BJ (cell line): ENCODE measurements at regions not wholly inside any gene's neighbourhood (a gene's known extent, or its start where the extent isn't known, plus 50 kb on each side); places are given as distances from the start of the nearest gene placed in this dataset.

ENCODE experiments used
- CTCF ChIA-PET: fragments of 350-600 bp; formaldehyde crosslinking; extraction: SDS; loops from one replicate; lab custom pipeline; 2021; ENCODE audit warnings: antibody characterized with exemption, inconsistent platforms; lab: Yijun Ruan, JAX
- POLR2A ChIA-PET: fragments of 300-600 bp; sonication (Branson Sonifier 250); formaldehyde crosslinking; extraction: SDS; loops from one replicate; lab custom pipeline; 2021; ENCODE audit warnings: antibody characterized with exemption; lab: Charles Lee
- DNase-seq: peaks from one replicate; pipeline ENCODE4 v3.0.0-alpha.2; 2011; ENCODE audit warnings: low read depth
- H3K27me3 ChIP-seq: 2 replicates; pipeline ENCODE4 v1.6.0; 2011; ENCODE audit warnings: low read length; ENCODE audit not compliant: control insufficient read depth, insufficient read depth
- H3K36me3 ChIP-seq: 2 replicates; pipeline ENCODE4 v1.5.1; 2011; ENCODE audit warnings: low read length; ENCODE audit not compliant: control insufficient read depth, insufficient read depth
- H3K4me3 ChIP-seq: 2 replicates; pipeline ENCODE4 v1.5.1; 2011; ENCODE audit warnings: low read depth, mild to moderate bottlenecking, control low read depth, low read length
- CTCF ChIP-seq: IDR thresholded peaks from 2 replicates; pipeline ENCODE4 v1.5.1; 2011; ENCODE audit warnings: low read depth, mild to moderate bottlenecking, control low read depth, inconsistent platforms, low read length, moderate library complexity; ENCODE audit not compliant: insufficient read depth

DNA sequence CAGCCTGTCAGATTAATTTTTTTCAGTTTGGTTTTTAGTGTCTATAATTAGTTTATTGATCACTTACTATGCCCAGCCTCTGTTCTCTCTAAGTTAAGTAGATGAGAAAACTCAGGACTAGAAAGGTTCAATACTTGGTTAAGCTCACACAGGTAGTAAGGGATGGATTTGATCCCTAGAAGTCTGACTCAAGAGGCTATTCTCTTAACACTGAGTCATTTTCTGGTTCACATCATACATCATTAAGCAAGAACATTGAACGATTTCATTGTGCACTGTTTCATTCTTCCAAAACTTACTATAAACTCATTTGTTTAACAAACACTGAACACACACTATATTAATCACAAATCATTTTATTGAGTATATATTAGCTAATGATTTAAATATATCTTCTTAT lies 54.1 kb upstream of the SLC38A11 start:
- Histone ChIP-seq H3K27me3 (no peaks in the 10 kb centered on the region), H3K36me3 (no peaks in the 10 kb centered on the region), H3K4me3 (no peak overlapping the region)
- no peak for DNase-seq
- POLR2A ChIA-PET = no interaction called here
- CTCF ChIA-PET = no interaction called here
- no peak for TF ChIP-seq CTCF

DNA sequence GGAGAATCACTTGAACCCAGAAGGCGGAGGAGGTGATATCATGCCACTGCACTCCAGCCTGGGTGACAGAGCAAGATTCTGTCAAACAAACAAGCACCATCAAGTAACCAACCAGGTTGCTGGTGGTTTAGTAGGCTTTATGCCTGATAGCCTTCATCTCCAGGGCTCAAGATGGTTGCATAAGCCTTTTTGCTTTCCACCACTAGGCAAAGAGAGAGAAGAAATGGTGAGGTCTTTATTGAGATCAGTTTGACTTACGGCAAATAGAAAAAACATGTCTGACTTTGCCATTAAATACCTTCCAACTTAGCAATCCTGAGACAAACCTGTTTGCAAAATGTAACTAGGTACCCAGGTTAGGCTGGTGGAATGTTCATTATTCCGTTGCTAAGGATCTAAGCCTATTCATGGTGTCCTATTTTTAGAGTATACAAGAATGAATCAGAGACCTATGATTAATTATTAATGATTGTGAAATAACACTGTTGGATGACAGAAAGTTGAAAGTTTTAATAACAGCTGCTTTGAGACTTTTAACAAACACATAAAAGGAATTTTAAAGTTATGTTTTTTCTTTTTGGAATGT lies 53.5 kb upstream of the SLC38A11 start:
- ChIA-PET POLR2A (no interaction called here), CTCF (no interaction called here)
- no peaks in the 10 kb centered on the region for H3K36me3 ChIP-seq
- no peak for DNase-seq
- no peaks in the 10 kb centered on the region for H3K27me3 ChIP-seq
- no peak overlapping the region for H3K4me3 ChIP-seq
- TF ChIP-seq CTCF = no peak

DNA sequence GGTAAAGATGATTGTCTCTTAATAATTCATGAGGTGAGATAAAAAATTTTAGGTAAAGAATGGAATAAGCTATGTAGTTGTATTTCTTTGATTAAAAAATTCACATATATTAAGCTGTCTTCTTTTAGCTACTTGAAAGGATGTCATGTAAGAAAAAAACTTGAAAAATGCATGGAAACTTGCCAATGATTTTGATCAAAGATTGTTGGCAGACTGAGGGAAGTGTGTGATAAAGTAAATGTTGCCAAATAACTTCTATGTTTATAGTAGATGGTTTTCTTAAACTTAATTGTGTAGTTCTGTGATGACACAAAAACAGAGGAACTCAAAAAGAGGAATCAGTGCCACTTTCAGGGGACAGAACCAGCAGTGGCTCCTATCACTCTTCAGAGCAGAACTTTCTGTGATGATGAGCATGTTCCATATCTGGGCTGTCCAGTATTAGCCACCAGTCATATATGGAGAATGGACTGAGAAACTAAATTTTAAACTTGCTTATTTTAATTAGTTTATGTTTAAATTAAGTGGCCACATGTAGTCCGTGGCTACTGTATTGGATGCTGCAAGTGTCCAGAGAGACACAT lies 51.9 kb upstream of the SLC38A11 start:
- Histone ChIP-seq H3K27me3 (no peaks in the 10 kb centered on the region), H3K4me3 (no peak overlapping the region), H3K36me3 (no peaks in the 10 kb centered on the region)
- CTCF ChIA-PET = interaction anchor here (0.7 to 1.3 kb wide), 5 partner anchors 8 to 197 kb away, joined by 3 to 7 read pairs (median 3); partner anchors contain the start of gene SCN3A
- no peak for TF ChIP-seq CTCF
- DNase-seq = no peak
- POLR2A ChIA-PET = no interaction called here
